Hypothalamus (tissue), 51 donors: ENCODE measurements at regions not wholly inside any gene's neighbourhood (a gene's known extent, or its start where the extent isn't known, plus 50 kb on each side); places are given as distances from the start of the nearest gene placed in this dataset.

Source experiments
- DNase-seq, 51 donors: peaks; one replicate each; lab custom pipeline; 2025; lab: John Stamatoyannopoulos, UW

- DNase-seq = no peak
Observed at GRCh38 chr3:135310317-135310716, 515.3 kb downstream of the EPHB1 start.

GRCh38 chr3:135311699-135312098, 516.6 kb downstream of the EPHB1 start:
- DNase-seq = no peak

GRCh38 chr3:135314237-135314636, 519.2 kb downstream of the EPHB1 start:
- no peak for DNase-seq

- no peak for DNase-seq
Observed at GRCh38 chr3:135324301-135324700, 529.2 kb downstream of the EPHB1 start.

DNA sequence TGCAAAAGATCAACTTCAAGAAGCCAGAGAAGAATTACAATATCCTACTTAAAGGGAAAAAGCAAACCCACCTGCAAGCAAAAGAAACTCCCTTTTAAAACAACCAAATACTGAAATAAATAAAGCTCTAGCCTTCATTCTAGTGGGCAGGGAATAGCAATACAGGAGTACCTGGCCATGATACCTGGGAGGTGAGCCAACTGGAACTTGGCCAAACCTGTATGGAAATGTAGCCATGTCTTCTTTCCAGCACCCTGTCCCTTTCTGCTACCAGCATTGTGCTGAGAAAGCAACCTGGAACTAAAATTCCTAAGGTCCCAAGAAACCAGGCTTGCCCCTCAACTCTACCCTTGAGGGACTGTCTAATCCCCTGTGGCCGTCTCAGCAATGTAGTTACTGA, 530.0 kb downstream of the EPHB1 start:
- no peak for DNase-seq

DNA sequence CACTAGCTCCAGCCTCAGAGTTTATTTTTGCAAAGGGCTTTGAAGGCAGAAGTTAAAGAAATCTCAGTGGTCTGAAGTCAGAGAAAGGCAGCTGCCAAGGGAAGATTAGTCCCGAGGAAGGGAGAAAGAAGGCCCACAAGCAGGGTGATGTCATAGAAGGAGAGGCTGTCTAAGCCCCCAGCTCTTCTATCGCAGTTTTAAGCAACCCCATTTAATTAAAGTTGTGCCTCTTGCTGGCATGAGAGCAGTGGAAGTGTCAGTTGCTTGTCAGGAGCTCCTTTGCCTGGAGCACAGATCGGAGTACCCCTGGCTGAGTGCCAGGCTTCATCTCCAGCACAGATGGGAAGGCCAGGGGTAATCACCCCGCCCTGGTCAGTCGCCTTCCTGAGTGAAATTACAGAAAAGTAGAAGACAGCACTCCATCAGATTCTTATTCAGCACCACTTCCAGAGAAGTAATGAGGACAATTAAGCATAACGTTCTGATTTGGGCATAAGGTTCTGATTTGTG, 530.7 kb downstream of the EPHB1 start:
- DNase-seq = no peak

DNA sequence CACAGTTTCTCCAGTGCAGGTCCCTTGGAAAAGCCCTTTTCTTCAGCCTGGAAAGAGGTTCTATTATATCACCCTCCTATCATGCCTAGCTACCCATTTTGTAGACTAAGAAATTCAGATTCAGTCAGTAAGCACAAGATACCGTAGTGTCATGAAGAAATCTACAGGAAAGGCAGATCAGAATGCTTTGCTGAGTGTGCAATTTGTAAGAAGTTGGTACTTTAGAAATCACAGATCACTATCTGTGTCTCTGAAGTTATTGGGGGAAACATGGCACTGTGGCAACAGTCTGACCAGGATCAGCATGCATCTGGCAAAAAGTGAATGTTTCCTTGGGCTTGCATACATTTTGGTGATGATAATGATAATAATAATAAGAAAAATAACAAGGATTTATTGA, 531.8 kb downstream of the EPHB1 start:
- no peak for DNase-seq

DNA sequence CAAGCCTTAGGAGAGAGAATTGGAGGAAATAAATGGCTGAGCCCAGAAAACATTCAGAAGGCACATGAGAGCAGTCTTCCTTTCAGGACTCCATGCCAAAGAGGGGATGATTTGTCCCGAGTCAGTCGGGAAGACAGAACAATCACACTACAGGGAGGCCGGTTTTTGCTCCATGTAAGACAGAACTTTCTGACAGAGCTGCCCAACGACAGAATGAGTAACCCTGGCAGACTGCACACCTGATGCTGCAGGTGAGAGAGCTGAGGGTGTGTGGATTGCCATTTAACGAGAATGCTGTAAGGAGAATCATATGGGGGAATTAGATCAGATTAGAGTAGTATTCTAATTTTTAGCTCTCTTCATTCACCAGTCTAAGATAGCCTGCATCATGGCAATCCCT, 533.0 kb downstream of the EPHB1 start:
- DNase-seq = no peak

- DNase-seq = peak in 1 of 51 donors; percentile 6
Observed at GRCh38 chr3:135329479-135329878, 534.4 kb downstream of the EPHB1 start.

GRCh38 chr3:135337192-135337591, 542.1 kb downstream of the EPHB1 start:
- DNase-seq = no peak

- no peak for DNase-seq
Observed at GRCh38 chr3:135348690-135349089, 553.6 kb downstream of the EPHB1 start.

- no peak for DNase-seq
Observed at GRCh38 chr3:135349254-135349948, 554.3 kb downstream of the EPHB1 start.

- no peak for DNase-seq
Observed at GRCh38 chr3:135352213-135352612, 557.2 kb downstream of the EPHB1 start.

- no peak for DNase-seq
Observed at GRCh38 chr3:135362889-135363288, 567.8 kb downstream of the EPHB1 start.

- no peak for DNase-seq
Observed at GRCh38 chr3:135364676-135365075, 569.6 kb downstream of the EPHB1 start.

DNA sequence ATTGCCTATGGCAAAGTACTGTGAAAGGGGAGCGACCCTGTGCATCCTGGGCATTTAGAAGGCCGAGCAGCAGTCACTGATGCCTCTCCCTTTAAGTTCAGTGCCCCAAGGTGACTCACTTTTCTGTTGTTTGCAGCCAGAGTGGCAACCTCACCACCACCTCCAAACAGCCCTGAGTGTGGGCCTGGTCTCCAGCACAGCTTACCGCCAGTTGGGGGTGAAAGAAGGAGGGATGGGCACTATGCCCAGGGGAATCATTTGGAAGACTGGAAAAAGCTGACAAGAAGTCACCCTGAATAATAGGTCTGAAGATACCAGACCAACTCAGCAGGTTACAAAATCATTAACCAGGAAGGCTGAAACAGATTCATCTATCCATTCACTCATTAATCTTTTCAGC, 571.8 kb downstream of the EPHB1 start:
- no peak for DNase-seq

- no peak for DNase-seq
Observed at GRCh38 chr3:135368316-135368715, 573.3 kb downstream of the EPHB1 start.

- peak in 2 of 51 donors; percentile 0 to 20 for DNase-seq
Observed at GRCh38 chr3:135368781-135369180, 573.7 kb downstream of the EPHB1 start.

DNA sequence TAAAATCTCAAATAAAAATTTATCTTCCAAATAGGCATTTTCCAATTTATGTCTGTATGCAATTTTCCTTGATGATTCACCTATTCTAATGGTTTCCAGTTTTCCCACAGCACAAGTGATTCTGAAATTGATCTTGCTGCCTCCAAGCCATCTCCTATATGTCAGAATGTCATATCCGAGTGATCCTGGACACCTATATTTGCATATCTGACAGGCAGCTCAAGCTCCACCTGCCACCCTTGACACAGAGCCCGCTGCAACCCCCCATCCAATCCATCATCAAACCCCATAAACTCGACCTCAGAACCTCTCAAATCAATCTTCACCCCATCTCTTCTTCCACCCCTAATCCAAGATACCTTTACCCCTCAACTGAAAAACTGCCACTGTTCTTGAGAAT, 579.5 kb downstream of the EPHB1 start:
- DNase-seq = no peak

DNA sequence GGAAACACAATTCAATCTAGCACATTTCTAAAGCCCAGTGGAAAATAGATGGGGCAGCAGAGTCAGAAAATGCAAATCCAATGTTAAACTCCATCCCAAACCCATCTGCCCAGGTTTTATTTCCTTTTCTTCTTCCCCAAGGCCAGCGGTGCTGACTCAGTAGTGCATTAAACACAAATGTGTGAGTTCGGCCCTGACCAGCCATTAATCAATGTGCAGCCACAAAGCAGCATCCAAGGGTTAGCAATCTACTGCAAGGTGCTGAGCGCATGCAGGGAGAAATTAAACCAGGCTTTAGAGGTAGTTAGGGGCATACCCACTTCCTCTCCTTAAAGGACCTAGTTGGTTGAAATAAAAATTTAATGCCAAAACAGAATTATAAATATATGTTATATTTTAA, 583.3 kb upstream of the PPP2R3A start:
- DNase-seq = no peak

DNA sequence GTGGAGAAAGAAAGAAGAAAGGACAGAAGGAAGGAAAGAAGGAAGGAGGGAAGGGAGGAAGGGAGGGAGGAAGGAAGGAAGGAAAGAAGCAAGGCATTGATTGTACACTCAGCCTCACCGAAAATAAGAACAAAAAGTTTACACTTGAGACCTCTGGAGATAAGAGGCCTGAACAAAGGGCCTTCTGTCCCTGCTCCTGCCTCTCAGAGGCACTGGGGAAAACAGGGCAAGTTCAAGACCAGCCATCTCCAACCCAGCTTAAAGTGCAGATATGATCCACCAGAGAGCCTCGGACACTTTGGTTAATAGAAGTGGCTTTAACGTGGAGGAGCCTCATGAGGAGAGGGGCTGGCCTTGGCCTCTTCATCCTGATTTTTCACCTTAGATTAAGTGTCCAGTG, 582.9 kb upstream of the PPP2R3A start:
- DNase-seq = no peak

- peak in 2 of 51 donors; percentile 1 to 68 for DNase-seq
Observed at GRCh38 chr3:135383301-135383700, 582.2 kb upstream of the PPP2R3A start.

DNA sequence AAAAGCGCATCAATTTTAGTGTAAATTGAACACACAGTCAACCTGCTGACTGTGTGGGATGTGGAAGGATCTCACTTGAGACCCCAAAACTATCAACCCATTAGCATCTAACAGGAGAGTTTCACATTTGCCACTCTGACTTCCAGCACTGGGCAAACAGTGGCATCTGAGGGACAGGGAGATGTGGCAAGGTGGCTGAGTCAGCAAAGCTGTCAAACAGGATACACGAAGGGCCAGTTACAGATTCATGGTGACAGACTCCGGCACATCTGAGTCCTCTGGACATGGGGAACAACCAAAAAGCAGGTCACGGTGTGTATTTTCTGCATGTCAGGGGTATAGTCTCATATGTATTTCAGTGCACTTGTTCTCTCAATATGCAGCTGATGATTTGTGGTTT, 573.4 kb upstream of the PPP2R3A start:
- DNase-seq = no peak
